GM18507 (cell line): ENCODE measurements at regions not wholly inside any gene's neighbourhood (a gene's known extent, or its start where the extent isn't known, plus 50 kb on each side); places are given as distances from the start of the nearest gene placed in this dataset.
"Not testable (repeated sequence)": the region's sequence is repeated elsewhere in the genome, so short reads cannot be mapped to it uniquely, and the experiment has no call there.

ENCODE experiments used
- DNase-seq: peaks from one replicate; pipeline ENCODE4 v3.0.0; 2011; ENCODE audit warnings: low read depth; ENCODE audit not compliant: insufficient read length; ENCODE audit errors: extremely low spot score
- FAIRE-seq: peaks from 2 replicates; lab custom pipeline; 2011; peaks lifted over from hg19 to GRCh38; lab: Jason Lieb, UNC

DNA sequence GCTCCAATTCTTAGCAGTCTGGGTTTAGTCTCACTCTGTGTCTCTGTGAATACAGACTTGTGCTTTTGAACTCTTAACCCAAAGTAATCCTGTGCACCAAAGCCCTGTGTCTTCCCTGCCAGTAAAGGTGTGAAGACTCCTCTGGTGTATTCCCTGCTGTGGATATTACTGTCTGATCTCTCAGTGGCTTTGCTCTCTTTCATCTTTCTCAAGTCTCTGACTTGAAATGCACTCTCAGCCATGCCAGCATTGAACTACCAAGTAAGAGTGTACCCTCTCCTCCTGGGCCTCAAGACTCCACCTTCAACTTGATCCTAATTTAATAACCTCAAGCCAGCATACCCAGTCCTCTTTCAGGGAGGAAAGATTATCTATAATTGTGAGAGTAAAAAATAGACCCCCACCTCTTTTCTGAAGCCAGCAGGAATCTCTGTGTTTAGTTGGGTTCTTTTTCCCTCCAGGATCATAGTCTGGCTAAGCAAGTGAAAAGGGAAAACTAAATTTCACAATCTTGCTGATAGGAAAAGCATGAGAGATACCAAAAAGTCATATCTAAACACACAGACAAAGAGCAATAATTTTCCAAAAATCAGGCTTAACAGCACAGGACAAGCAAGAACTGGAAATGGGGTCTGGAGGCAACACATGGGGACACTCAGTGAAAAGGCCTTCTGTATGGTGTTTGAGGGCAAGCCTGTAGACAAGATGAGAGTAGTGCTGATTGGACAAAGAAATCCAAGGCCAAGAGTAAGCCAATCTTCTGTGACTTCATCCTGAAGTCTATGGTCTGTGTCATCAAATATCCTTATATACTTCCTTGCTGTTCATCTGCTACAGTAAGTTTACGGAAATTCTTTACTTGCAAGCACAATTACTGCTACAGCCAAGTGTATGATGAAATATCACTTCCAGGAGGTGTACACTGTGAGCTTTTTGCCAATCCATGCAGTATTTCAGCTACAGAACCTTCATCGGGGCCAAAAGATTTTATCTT is 296.1 kb upstream of the TGFBR2 start:
- FAIRE-seq = no peak
- no peak for DNase-seq

DNA sequence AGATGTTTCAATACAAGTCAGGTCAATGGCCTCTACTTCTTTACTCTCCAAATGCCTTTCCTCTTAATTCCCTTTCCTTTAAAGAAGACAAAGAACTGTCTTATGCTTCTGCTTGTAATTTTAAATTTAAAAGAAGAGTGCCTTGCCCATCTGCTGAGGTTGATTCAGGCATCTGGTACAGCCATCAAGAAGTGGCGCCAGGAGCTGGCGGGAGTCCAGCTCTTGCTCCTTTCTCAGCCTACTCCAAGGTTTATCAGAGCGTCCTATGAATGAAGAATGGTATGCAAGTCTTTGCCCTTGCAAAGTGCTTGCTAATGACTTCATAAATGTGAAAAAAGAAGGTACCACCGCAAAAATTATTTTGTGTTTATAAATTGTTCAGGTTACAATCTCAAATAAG is 294.6 kb upstream of the TGFBR2 start:
- no peak for FAIRE-seq
- no peak for DNase-seq

DNA sequence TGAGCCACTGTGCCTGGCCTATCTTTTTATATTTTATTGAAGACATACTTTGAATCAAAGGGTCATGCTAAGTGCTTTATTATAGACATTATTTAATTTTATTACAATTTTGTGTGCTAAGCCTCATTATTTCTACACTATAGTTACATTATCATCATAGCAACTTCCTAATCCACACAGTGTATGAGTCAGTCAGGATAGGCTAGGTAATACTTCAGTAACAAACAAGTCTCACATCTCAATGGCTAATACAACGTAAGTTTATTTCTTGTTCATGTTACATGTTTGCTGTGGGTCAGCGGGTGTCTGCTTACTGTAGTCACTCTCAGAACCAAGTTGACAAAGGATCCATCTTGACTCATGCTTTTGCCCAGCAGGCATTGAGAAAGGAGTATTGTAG is 292.6 kb upstream of the TGFBR2 start:
- DNase-seq = no peak
- FAIRE-seq = no peak

DNA sequence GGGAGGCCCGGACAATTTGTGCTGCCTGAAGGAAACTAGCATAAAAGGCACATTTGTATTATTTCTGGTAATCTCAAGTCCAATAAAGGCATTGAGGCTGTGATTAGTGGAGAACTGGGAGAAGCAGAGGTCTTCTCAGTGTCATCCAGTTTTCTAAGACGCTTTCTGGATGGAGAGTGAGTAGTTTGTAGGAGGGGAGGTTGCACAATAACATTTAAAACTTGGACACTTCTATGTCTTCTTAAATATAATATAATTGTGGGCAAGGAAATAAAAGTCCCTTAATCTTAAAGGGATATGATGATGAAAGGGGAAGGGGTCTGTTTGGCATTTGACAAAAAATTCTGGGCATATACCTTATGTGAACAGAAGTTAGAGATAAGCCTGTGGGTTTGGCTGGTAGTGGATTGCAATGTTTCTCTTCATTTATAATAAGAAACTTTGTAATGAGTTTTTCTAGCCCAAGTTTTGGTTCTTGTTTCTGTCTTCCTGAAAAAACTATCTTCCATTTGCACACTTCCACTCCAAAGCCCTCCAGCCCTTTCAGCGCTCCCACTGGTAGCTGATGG is 291.6 kb upstream of the TGFBR2 start:
- no peak for FAIRE-seq
- no peak for DNase-seq

DNA sequence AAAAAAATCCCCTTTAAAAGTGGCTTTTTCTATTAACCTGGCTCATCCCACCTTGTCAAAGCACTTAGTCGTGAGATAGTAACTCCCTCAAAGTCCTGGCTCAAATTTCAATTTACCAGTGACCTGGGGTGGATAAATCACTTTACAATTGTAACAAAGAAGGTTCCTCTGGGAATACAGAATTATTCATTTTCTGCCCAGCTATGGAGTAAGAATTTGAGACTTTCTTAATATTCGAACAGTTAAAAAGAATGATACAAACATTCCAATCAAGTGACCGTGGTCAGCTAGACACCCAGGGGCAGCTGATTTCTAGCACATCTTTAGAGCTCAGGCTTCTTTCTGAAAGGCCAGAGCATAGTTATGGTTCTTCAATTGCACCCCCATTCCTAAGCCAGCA is 291.0 kb upstream of the TGFBR2 start:
- FAIRE-seq (no peak), DNase-seq (no peak)

DNA sequence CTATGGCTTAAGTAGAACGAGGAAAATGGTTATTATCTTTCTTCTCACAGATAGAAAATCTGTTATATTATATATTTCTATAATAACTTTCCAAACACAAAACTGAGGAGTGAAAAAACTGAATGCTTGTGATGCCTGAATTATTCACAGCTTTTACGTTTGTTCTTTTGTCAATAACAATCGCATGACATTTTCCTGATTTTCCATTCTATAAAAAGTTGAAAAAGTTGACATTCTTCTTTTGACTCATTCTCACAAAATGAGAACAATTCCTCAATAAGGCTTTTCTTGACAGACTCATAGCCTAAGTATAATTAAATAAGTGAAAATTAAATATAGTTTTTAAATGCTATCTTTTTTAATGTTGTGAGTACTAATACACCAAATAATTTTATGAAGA is 288.8 kb upstream of the TGFBR2 start:
- FAIRE-seq = no peak
- DNase-seq = no peak

DNA sequence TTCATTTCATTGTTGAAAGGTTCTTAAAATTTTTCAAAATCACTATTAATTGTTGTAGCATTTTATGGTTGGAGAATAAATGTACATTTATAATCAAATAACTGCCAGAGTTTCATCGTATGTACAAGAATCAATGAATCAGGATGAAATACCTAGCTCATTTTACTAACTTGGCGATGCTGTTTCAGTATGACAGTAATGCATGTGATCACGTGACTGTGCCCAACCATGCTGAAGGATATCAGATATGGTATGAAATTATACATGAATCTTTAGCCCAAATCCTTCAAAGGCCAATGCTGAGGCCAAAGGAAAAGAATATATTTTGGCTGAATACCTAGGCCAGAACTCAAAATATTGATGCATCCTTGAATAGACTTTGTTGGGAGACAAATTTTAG is 288.3 kb upstream of the TGFBR2 start:
- FAIRE-seq (no peak), DNase-seq (no peak)

DNA sequence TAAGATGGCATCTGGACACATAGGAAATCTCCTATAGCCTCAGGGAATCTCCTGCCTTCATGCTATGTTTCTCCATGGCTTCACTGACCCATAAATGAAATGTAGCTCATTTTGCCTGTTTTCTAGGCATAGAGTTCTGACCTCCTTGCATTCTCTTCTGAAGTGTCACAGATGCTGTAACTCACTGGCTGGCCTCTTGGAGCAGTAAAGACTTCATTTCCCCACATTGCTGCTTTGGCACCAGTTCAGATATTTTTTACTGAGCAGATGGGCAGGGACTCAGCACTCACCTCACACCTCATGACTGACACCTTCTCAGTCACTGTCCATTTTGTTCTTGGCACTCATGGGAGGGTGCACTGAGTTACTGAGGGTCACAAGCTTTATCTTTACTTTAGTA is 286.7 kb upstream of the TGFBR2 start:
- no peak for FAIRE-seq
- DNase-seq = no peak

DNA sequence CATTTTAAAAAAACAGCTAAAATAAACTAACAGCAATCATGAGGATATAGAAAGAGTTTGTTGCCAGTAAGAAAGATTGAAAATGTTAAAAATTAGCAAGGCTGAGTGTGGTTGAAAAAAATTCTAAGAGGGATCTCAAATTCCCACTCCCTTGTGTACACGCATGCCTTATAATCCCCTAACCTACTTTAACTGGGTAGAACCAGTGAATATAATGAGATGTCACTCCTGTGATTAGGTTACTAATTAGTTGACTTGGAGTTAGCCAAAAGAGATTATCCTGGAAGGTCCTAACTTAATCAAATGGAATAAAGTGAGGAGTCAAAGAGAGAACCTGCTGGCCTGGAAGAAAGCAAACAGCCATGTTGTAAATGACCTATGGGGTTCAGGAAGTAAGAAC is 286.0 kb upstream of the TGFBR2 start:
- DNase-seq (no peak), FAIRE-seq (no peak)

DNA sequence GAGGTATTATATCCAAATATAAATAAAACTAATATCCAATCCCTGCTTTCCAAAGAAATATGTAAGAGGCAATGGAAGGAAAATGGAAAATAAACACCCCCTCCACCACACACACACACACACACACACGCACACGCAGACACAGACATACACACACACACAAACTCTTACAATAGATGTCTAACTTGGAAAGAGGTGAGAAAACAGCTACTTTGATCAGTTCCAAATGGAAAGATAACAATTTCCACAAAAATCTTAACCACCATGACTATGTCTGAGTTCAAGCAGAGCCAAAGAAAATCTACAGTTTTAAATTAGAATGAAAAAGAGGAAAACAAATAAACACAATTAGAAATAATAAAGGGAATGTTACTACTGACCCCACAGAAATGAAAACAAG is 285.3 kb upstream of the TGFBR2 start:
- DNase-seq (no peak), FAIRE-seq (no peak)

DNA sequence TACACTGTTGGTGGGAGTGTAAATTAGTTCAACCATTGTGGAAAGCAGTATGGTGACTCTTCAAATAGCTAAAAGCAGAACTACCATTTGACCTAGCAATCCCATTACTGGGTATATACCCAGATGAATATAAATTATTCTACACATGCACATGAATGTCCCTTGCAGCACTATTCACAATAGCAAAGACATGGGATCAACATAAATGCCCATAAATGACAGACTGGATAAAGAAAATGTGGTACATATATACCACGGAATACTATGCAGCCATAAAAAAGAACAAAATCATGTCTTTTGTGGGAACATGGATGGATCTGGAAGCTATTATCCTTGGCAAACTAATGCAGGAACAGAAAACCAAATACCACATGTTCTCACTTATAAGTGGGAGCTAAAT is 282.8 kb upstream of the TGFBR2 start:
- not testable (repeated sequence) for FAIRE-seq, DNase-seq

DNA sequence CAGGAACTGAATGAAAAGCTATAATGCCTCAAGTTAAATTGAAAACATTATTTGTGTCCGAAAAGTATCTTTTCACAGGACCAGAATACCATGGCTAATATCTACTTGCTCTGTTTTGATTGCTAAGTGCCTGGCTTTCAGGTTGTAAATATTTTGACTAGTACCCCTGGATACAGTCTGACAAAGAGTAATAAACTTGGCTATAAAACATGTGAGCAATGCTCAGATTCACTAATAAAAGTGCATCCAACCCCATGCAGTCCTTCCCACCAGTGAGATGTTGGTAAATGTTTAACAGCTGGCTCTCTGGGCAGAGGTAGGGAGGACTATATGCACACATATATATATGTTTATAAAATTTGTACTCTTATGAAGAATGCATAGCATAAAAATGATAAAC is 281.8 kb upstream of the TGFBR2 start:
- DNase-seq = no peak
- FAIRE-seq = no peak

DNA sequence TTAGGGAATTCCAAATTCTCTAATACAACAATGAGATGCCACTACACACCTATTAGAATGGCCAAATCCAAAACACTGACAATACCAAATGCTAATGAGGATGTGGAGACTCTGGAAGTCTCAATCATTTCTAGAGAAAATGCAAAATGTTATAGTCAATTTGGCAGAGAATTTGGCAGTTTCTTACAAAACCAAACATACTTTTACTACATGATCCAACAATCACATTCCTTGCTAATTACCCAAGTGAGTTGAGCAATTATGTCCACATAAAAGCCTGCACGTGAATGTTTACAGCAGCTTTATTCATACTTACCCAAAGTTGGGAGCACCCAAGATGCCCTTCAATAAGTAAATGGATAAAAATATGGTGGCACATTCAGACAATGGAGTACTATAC is 278.4 kb upstream of the TGFBR2 start:
- DNase-seq, FAIRE-seq: not testable (repeated sequence)

DNA sequence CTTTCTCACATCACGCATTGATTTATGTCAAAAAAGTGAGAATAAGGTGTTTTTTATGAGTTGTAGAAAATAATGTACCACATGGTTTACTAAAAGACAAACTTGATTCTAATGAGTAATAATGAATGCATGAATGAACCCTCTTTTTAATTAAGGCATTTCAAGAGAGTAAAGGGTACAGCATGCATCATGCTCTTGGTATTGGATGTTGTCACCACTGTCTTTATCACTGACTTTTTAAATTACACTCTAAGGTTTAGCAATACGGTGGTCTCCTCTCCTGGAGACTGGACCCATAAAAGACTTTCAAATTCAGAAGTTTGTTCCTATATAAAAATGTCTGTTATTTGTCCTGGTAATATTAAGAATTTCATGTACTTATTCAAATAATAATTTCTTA is 277.5 kb upstream of the TGFBR2 start:
- DNase-seq, FAIRE-seq: not testable (repeated sequence)

DNA sequence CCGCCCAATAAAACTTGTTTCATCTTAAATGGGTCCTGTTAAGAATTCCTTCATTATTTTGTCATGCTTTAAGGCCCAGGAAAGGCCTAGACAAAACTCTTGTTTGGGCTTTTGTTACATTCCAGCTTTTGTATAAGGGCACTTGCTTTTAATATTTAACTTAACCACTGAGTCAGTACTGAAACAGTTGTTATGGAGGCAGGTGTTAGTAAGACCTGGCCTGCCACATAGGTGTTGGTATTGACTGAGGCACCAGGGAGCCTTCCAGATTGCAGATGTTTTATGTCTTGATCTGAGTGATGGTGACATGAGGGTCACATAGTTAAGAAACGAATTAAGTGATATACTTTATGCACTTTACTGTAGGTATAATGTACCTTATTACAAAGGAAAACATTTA is 274.9 kb upstream of the TGFBR2 start:
- FAIRE-seq (no peak), DNase-seq (no peak)

DNA sequence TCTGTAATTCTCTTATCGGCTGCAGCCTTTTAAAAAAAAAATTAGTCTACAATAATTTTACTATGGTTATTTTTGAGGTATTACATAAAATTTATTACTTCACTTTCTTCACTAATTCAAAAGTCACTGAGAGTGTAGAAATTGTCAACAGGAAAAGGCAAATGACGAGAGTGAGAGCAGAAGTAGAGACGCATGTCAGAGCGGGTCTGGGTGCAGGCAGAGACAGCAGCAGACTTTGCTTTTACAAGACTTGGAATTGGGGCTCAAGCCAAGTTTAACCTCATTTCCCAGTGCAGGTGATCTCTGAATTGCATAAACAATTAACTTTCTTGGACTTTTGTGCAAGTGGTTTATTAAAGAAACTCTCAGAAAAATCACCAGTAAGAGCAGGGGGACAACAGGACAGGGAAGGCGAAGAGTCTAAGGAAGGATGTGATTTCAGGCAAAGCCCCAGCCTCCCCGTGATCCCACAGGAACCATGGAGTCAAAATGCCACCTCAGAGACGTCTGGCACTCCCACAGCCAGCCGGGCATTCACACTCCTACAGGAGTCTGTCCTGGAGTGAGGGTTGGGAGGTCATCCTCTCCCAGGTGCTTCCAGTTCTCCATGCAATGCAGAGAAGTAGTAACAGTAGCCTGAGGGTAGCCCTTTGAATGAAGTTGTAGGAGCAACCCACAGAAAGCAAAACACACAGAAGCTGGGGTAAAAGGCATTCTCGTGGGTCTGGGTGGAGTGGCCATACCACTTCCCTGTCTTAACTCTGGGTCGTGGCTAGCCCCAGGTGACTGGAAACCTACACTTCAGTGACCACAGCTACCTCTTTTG is 274.0 kb upstream of the TGFBR2 start:
- DNase-seq (no peak), FAIRE-seq (no peak)

DNA sequence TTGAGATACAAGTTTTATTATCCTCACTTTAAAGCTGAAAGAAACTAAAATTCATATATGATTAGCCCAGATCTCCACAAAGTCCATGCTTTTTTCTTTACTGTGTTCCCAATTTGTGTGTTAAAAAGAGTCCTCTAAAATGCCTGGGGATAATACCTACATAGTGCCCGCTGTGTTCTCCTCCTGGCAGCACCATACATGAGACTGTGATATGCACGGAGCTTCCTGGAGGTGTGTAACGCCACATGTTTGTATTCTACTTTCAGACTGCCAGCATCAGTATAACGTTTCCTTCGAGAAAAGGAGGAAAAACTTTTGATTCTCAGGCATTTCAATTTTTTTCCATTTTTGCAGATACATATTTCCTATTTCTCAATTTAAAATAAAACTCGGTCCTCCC is 273.3 kb upstream of the TGFBR2 start:
- no peak for FAIRE-seq
- no peak for DNase-seq

DNA sequence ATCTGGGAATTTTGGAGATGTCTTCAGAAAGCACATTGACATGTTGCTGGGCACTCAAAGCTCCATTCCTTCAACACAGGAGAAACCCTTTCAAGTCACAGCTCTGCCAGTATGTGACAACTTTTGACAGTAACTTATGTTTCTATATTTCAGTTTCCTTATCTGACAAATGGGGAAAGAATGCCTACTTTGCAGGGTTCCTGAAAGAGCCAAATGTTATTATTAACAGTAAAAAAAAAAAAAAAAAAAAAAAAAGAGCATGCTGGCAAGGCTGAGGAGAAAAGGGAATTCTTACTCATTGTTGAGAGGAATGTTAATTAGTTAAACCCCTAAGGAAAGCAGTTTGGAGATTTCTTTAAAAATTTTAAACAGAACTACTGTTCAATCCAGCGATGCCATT is 272.5 kb upstream of the TGFBR2 start:
- FAIRE-seq = no peak
- no peak for DNase-seq

DNA sequence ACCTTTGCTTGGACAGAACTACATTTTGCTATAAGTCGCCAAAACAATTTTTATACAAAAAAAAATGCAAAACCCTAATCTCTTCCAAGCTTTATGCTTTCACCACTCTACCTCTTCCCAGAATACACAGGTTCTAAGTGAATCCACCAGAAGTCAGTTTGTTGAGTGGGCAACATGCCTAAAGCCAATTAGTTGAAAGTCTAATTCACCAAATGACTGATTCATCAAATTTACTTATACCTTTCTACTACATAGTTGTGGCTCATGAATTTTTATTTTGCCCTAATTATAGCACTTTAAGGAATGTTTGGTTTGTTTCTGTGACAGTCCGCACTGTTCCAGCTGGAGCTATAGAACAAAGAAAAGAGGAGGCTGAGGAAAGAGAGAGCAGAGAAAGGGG is 265.9 kb upstream of the TGFBR2 start:
- DNase-seq (no peak), FAIRE-seq (no peak)

DNA sequence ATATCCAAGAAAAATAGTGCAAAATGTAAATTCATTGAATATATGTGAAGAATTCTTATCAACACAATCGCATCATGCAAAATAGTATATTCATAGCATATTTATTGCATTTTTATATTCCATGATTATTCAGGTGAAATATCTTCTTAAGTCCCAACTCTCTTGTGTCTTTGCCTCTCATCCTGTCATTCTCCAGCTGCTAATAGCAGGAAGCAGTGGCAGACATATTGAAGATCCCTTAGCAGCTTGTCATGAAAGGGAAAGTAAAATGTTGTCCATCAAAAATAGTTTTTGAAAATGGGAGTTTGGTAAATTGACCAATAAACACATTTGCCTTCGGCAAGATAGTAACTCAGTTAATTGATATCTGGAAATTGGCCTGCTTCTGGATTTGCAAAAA is 265.3 kb upstream of the TGFBR2 start:
- DNase-seq (no peak), FAIRE-seq (no peak)
